WTC11 (cell line): ENCODE measurements at regions not wholly inside any gene's neighbourhood (a gene's known extent, or its start where the extent isn't known, plus 50 kb on each side); places are given as distances from the start of the nearest gene placed in this dataset.

Source experiments
- ATAC-seq: fragments of 200-7000 bp; cut with Tn5 transposase; 2 replicates; pipeline ENCODE4 v1.10.0; 2021; ENCODE audit warnings: mild to moderate bottlenecking, moderate library complexity
- CTCF ChIA-PET: fragments of 300-600 bp; sonication (Branson Sonifier 250); formaldehyde crosslinking; loops from one replicate; lab custom pipeline; 2021; ENCODE audit warnings: antibody characterized with exemption; lab: Charles Lee
- POLR2A ChIA-PET: fragments of 350-600 bp; sonication (Branson Sonifier 250); formaldehyde crosslinking; loops from one replicate; lab custom pipeline; 2021; ENCODE audit warnings: antibody characterized with exemption; lab: Charles Lee
- DNase-seq: peaks from one replicate; pipeline ENCODE4 v3.0.0; 2021; ENCODE audit warnings: low spot score
- H3K27ac Mint-ChIP-seq: 2 replicates; pipeline ENCODE4 v1.8.0; 2021; ENCODE audit warnings: mixed read lengths
- H3K27me3 Mint-ChIP-seq: 2 replicates; pipeline ENCODE4 v1.8.0; 2021; ENCODE audit warnings: low read depth, mild to moderate bottlenecking, moderate library complexity, mixed read lengths
- H3K36me3 Mint-ChIP-seq: 2 replicates; pipeline ENCODE4 v1.8.0; 2021; ENCODE audit warnings: mixed read lengths
- H3K4me1 Mint-ChIP-seq: 2 replicates; pipeline ENCODE4 v1.8.0; 2022; ENCODE audit warnings: mixed read lengths
- H3K4me3 Mint-ChIP-seq: 2 replicates; pipeline ENCODE4 v1.8.0; 2021; ENCODE audit warnings: mild to moderate bottlenecking, moderate library complexity, mixed read lengths
- H3K9me3 Mint-ChIP-seq: 2 replicates; pipeline ENCODE4 v1.8.0; 2021; ENCODE audit warnings: mixed read lengths
- AFF4 ChIP-seq: sonication (generic); formaldehyde crosslinking; IDR thresholded peaks from 2 replicates; pipeline ENCODE4 v1.8.1; 2023; ENCODE audit warnings: mild to moderate bottlenecking, missing genetic modification reagents, borderline replicate concordance
- CREB1 ChIP-seq: sonication (generic); formaldehyde crosslinking; IDR thresholded peaks from 2 replicates; pipeline ENCODE4 v1.8.0; 2023; ENCODE audit warnings: mild to moderate bottlenecking, missing genetic modification reagents
- EMX1 ChIP-seq: fragments of 250-450 bp; sonication (Bioruptor Pico); IDR thresholded peaks from 2 replicates; pipeline ENCODE4 v1.8.0; 2021; ENCODE audit warnings: mild to moderate bottlenecking
- ERG ChIP-seq: fragments of 250-450 bp; sonication (Bioruptor Pico); IDR thresholded peaks from 2 replicates; pipeline ENCODE4 v1.8.0; 2021; ENCODE audit warnings: mild to moderate bottlenecking
- ESRRA ChIP-seq: sonication (generic); formaldehyde crosslinking; IDR thresholded peaks from 2 replicates; pipeline ENCODE4 v1.8.1; 2022; ENCODE audit warnings: mild to moderate bottlenecking, missing genetic modification reagents, borderline replicate concordance
- FOXK1 ChIP-seq: sonication (generic); formaldehyde crosslinking; IDR thresholded peaks from 2 replicates; pipeline ENCODE4 v1.8.0; 2022; ENCODE audit warnings: mild to moderate bottlenecking, moderate library complexity, missing genetic modification reagents
- HMGXB4 ChIP-seq: sonication (generic); formaldehyde crosslinking; IDR thresholded peaks from 2 replicates; pipeline ENCODE4 v1.8.1; 2023; ENCODE audit warnings: mild to moderate bottlenecking, moderate library complexity, missing genetic modification reagents
- JUN ChIP-seq: sonication (generic); formaldehyde crosslinking; IDR thresholded peaks from 2 replicates; pipeline ENCODE4 v1.8.0; 2023; ENCODE audit warnings: mild to moderate bottlenecking, missing genetic modification reagents
- PREB ChIP-seq: sonication (generic); formaldehyde crosslinking; IDR thresholded peaks from 2 replicates; pipeline ENCODE4 v1.8.1; 2022; ENCODE audit warnings: mild to moderate bottlenecking, missing genetic modification reagents, moderate library complexity, borderline replicate concordance
- PRRX2 ChIP-seq: fragments of 250-450 bp; sonication (Bioruptor Pico); IDR thresholded peaks from 2 replicates; pipeline ENCODE4 v1.8.0; 2021; ENCODE audit warnings: mild to moderate bottlenecking
- RORB ChIP-seq: fragments of 250-450 bp; sonication (Bioruptor Pico); IDR thresholded peaks from 2 replicates; pipeline ENCODE4 v1.9.0; 2021; ENCODE audit warnings: mild to moderate bottlenecking
- TEAD1 ChIP-seq: sonication (generic); formaldehyde crosslinking; IDR thresholded peaks from 2 replicates; pipeline ENCODE4 v1.8.0; 2022; ENCODE audit warnings: mild to moderate bottlenecking, missing genetic modification reagents
- TEAD4 ChIP-seq: sonication (generic); formaldehyde crosslinking; IDR thresholded peaks from 2 replicates; pipeline ENCODE4 v1.8.0; 2022; ENCODE audit warnings: mild to moderate bottlenecking, missing genetic modification reagents
- ZBTB21 ChIP-seq: sonication (generic); formaldehyde crosslinking; IDR thresholded peaks from 2 replicates; pipeline ENCODE4 v1.8.1; 2023; ENCODE audit warnings: mild to moderate bottlenecking, missing genetic modification reagents, borderline replicate concordance
- ZNF263 ChIP-seq: sonication (generic); formaldehyde crosslinking; IDR thresholded peaks from 2 replicates; pipeline ENCODE4 v1.8.1; 2022; ENCODE audit warnings: low read depth, mild to moderate bottlenecking, moderate library complexity, missing genetic modification reagents
- ZNF425 ChIP-seq: fragments of 250-450 bp; sonication (Bioruptor Pico); conservative IDR thresholded peaks from 2 replicates; pipeline ENCODE4 v1.9.0; 2021; ENCODE audit warnings: mild to moderate bottlenecking
- ZSCAN18 ChIP-seq: fragments of 250-450 bp; sonication (Bioruptor Pico); IDR thresholded peaks from 2 replicates; pipeline ENCODE4 v2.1.2; 2022; ENCODE audit warnings: mild to moderate bottlenecking, moderate library complexity

GRCh38 chr7:86950360-86950759, 109.1 kb downstream of the ELAPOR2 start:
- ATAC-seq (no peak; the same call in 1 of the 2 replicates), DNase-seq (no peak)
- TF ChIP-seq PRRX2 = no peak
- no peak for TF ChIP-seq JUN (CRISPR knock-in tag)
- TF ChIP-seq TEAD4 = no peak
- no peak for TF ChIP-seq CREB1 (CRISPR knock-in tag)
- no peak for TF ChIP-seq RORB
- no peak for TF ChIP-seq ERG (CRISPR knock-in tag)
- no peak for TF ChIP-seq ZBTB21 (CRISPR knock-in tag)
- TF ChIP-seq EMX1 (CRISPR knock-in tag) = no peak
- TF ChIP-seq ESRRA = no peak
- no peak for TF ChIP-seq ZSCAN18 (CRISPR knock-in tag)
- no peak for TF ChIP-seq FOXK1 (CRISPR knock-in tag)
- TF ChIP-seq PREB (CRISPR knock-in tag) = no peak
- no peak for TF ChIP-seq ZNF263 (CRISPR knock-in tag)
- TF ChIP-seq HMGXB4 (CRISPR knock-in tag) = no peak
- TF ChIP-seq ZNF425 (CRISPR knock-in tag) = no peak
- no peak for TF ChIP-seq TEAD1 (CRISPR knock-in tag)
- no peak for TF ChIP-seq AFF4 (CRISPR knock-in tag)
- Mint-ChIP-seq H3K27ac (peak overlapping the region; percentile 9; the same call in 1 of the 2 replicates), H3K36me3 (no peaks in the 10 kb centered on the region), H3K27me3 (no peaks in the 10 kb centered on the region), H3K4me3 (no peak overlapping the region), H3K4me1 (peaks cover 26% of the 10 kb centered on the region), H3K9me3 (no peaks in the 10 kb centered on the region)
- ChIA-PET POLR2A (interaction anchor here (1.3 kb wide), 1 partner anchor 202 kb away, joined by 4 read pairs; no protein-coding TSS in a partner anchor), CTCF (interaction anchor here (1.2 to 1.4 kb wide), 4 partner anchors 9 to 198 kb away, joined by 4 read pairs; partner anchors contain the start of gene ELAPOR2)
